ENCODE measurements at regions not wholly inside any gene's neighbourhood (a gene's known extent, or its start where the extent isn't known, plus 50 kb on each side); places are given as distances from the start of the nearest gene placed in this dataset.

GRCh38 chr9:8183618-8184017 lies 384.0 kb upstream of the DMAC1 start:
- no peak overlapping the region for H2BK15ac ChIP-seq (ENCODE audit: low read length)
- H3K18ac ChIP-seq (ENCODE audit: extremely low read depth, low read length): no peak overlapping the region
- H3K79me1 ChIP-seq (ENCODE audit: low read depth, low read length): no peaks in the 10 kb centered on the region
- no peak overlapping the region for H4K91ac ChIP-seq (replicated peaks; ENCODE audit: insufficient read length, low read length)
- no peak overlapping the region for H2BK5ac ChIP-seq (ENCODE audit: low read depth, low read length)
- H3K4ac ChIP-seq (replicated peaks; ENCODE audit: insufficient read length, low read depth, low read length): no peak overlapping the region
- no peak overlapping the region for H2BK20ac ChIP-seq (ENCODE audit: low read length)
- ChIA-PET CTCF (ENCODE audit: partially characterized antibody) (interaction anchor here (0.6 kb wide), 1 partner anchor 566 kb away, joined by 3 read pairs; no protein-coding TSS in a partner anchor), POLR2A (ENCODE audit: partially characterized antibody) (no interaction called here)
- no peak overlapping the region for H3K9ac ChIP-seq (replicated peaks in 1 of 4; ENCODE audit: extremely low read depth in 1 of 4, low read depth in 3 of 4, low read length in 3 of 4)
- H3K56ac ChIP-seq (replicated peaks; ENCODE audit: insufficient read length, low read depth, low read length): no peak overlapping the region
- H3K14ac ChIP-seq (ENCODE audit: insufficient read length): no peak overlapping the region
- DNase-seq (ENCODE audit: low read depth in 1 of 2, low spot score in 2 of 2) (no peak), FAIRE-seq (no peak)
- H4K8ac ChIP-seq (ENCODE audit: extremely low read depth, insufficient read depth, low read length): no peak overlapping the region
- H3K9me3 ChIP-seq (ENCODE audit: insufficient read depth in 2 of 2, low read depth in 1 of 2, low read length in 1 of 2): no peaks in the 10 kb centered on the region
- no peak overlapping the region for H2BK120ac ChIP-seq (replicated peaks; ENCODE audit: low read depth, low read length)
- no peak overlapping the region for H2AFZ ChIP-seq (ENCODE audit: low read length)
- 81% methylated on average over 3 of the region's 3 CpGs; no CpG with 5 or more reads in 1 of the 2 experiments for WGBS, 2 experiments (ENCODE audit: extremely low coverage in 1 of 2, insufficient coverage in 1 of 2, insufficient read length in 1 of 2, insufficient replicate concordance in 2 of 2, low coverage in 1 of 2, low lambda C conversion rate in 2 of 2, missing lambda C conversion rate in 1 of 2)
- no peaks in the 10 kb centered on the region for H3K27me3 ChIP-seq (replicated peaks in 1 of 4; ENCODE audit: control insufficient read depth in 3 of 4, extremely low read depth in 1 of 4, insufficient read depth in 3 of 4, low read length in 3 of 4)
- no peak overlapping the region for H4K5ac ChIP-seq (ENCODE audit: insufficient read length, low read depth, low read length)
- H3K4me3 ChIP-seq (ENCODE audit: extremely low read depth in 1 of 4, insufficient read depth in 2 of 4, low read depth in 3 of 4, low read length in 4 of 4): no peak overlapping the region
- TF ChIP-seq CTCF (IDR thresholded peaks at IDR 0.05; ENCODE audit: control extremely low read depth in 1 of 3, insufficient read depth in 1 of 3, low read depth in 1 of 3, low read length in 3 of 3): peak in 2 of 3 experiments; percentile 25 to 29; a peak in 2 of 4 replicates
- TF ChIP-seq TCF12 (IDR thresholded peaks at IDR 0.05; ENCODE audit: low read depth, low read length): no peak
- TF ChIP-seq RAD21 (IDR thresholded peaks at IDR 0.05 in 1 of 2, conservative IDR thresholded peaks at IDR 0.05 in 1 of 2; ENCODE audit: low read depth in 2 of 2, low read length in 2 of 2): peak; percentile 65 to 73
- no peaks in the 10 kb centered on the region for H3K4me1 ChIP-seq (replicated peaks in 1 of 4; ENCODE audit: control insufficient read depth in 3 of 4, insufficient read depth in 4 of 4, low read length in 3 of 4)
- no peaks in the 10 kb centered on the region for H3K36me3 ChIP-seq (ENCODE audit: control insufficient read depth in 2 of 4, insufficient read depth in 4 of 4, low read length in 3 of 4)
- no peaks in the 10 kb centered on the region for H4K20me1 ChIP-seq (replicated peaks in 1 of 2; ENCODE audit: control insufficient read depth in 1 of 2, insufficient read depth in 2 of 2, low read length in 2 of 2)
- H3K23me2 ChIP-seq (ENCODE audit: low read depth, low read length): no peaks in the 10 kb centered on the region
- H3K79me2 ChIP-seq (ENCODE audit: control insufficient read depth in 1 of 2, insufficient read depth in 2 of 2, low read length in 2 of 2): no peaks in the 10 kb centered on the region
- H3K27ac ChIP-seq (ENCODE audit: low read depth, low read length): no peak overlapping the region
- no peak overlapping the region for H3K23ac ChIP-seq (ENCODE audit: insufficient read length)
- no peak overlapping the region for H3K4me2 ChIP-seq (ENCODE audit: insufficient read depth in 1 of 2, low read depth in 2 of 2, low read length in 2 of 2)
- no peak overlapping the region for H2BK12ac ChIP-seq (ENCODE audit: low read depth, low read length)
- H2AK5ac ChIP-seq (ENCODE audit: low read depth, low read length): no peak overlapping the region
